H1 (cell line): ENCODE measurements at regions not wholly inside any gene's neighbourhood (a gene's known extent, or its start where the extent isn't known, plus 50 kb on each side); places are given as distances from the start of the nearest gene placed in this dataset.

Source experiments
- CTCF ChIA-PET: fragments of 300-600 bp; sonication (Branson Sonifier 250); formaldehyde crosslinking; loops from one replicate; lab custom pipeline; 2021; ENCODE audit not compliant: partially characterized antibody; lab: Charles Lee
- POLR2A ChIA-PET: fragments of 300-600 bp; sonication (Branson Sonifier 250); formaldehyde crosslinking; loops from one replicate; lab custom pipeline; 2021; ENCODE audit warnings: inconsistent platforms; ENCODE audit not compliant: partially characterized antibody; lab: Charles Lee
- DNase-seq, 2 experiments: peaks; one replicate each; pipeline versions ENCODE4 v3.0.0 to v3.0.0-alpha.2; 2010 to 2022; ENCODE audit warnings: low spot score in 2 of 2, low read depth in 1 of 2, mixed read lengths in 1 of 2
- FAIRE-seq: peaks from 2 replicates; lab custom pipeline; 2011; peaks lifted over from hg19 to GRCh38; lab: Jason Lieb, UNC
- H2AFZ ChIP-seq: 2 replicates; pipeline ENCODE4 v1.8.1; 2012; ENCODE audit warnings: low read length, inconsistent platforms
- H2AK5ac ChIP-seq: 2 replicates; pipeline ENCODE4 v1.6.1; 2013; ENCODE audit warnings: low read depth, low read length
- H2BK120ac ChIP-seq: replicated peaks from 2 replicates; pipeline ENCODE3; 2013; ENCODE audit warnings: low read depth, low read length, inconsistent platforms
- H2BK12ac ChIP-seq: 2 replicates; pipeline ENCODE4 v1.6.1; 2013; ENCODE audit warnings: low read depth, low read length
- H2BK15ac ChIP-seq: 2 replicates; pipeline ENCODE4 v1.6.1; 2013; ENCODE audit warnings: low read length
- H2BK20ac ChIP-seq: 2 replicates; pipeline ENCODE4 v1.6.1; 2013; ENCODE audit warnings: low read length
- H2BK5ac ChIP-seq: 2 replicates; pipeline ENCODE4 v1.6.1; 2013; ENCODE audit warnings: low read depth, low read length
- H3K14ac ChIP-seq: 2 replicates; pipeline ENCODE4 v1.6.1; 2013; ENCODE audit warnings: inconsistent platforms; ENCODE audit not compliant: insufficient read length
- H3K18ac ChIP-seq: 2 replicates; pipeline ENCODE4 v1.6.1; 2013; ENCODE audit warnings: low read length; ENCODE audit errors: extremely low read depth
- H3K23ac ChIP-seq: 2 replicates; pipeline ENCODE4 v1.6.1; 2013; ENCODE audit warnings: inconsistent platforms; ENCODE audit not compliant: insufficient read length
- H3K23me2 ChIP-seq: 2 replicates; pipeline ENCODE4 v1.6.1; 2013; ENCODE audit warnings: low read depth, low read length
- H3K27ac ChIP-seq: 2 replicates; pipeline ENCODE4 v1.6.1; 2011; ENCODE audit warnings: low read depth, low read length, inconsistent platforms
- H3K27me3 ChIP-seq, 4 experiments: replicated peaks in 1 of 4; 1 replicate in 1 of 4; 2 replicates in 3 of 4; pipeline versions ENCODE4 v1.6.1 to v1.8.1; 2011 to 2013; ENCODE audit warnings: low read length in 3 of 4, mild to moderate bottlenecking in 3 of 4, inconsistent platforms in 2 of 4, mixed read lengths in 2 of 4, moderate library complexity in 1 of 4; ENCODE audit not compliant: control insufficient read depth in 3 of 4, insufficient read depth in 3 of 4; ENCODE audit errors: extremely low read depth in 1 of 4
- H3K36me3 ChIP-seq, 4 experiments: 2 replicates each; pipeline versions ENCODE4 v1.6.1 to v1.8.1; 2011 to 2013; ENCODE audit warnings: mild to moderate bottlenecking in 4 of 4, low read length in 3 of 4, moderate library complexity in 2 of 4, control low read depth in 1 of 4, inconsistent platforms in 1 of 4; ENCODE audit not compliant: insufficient read depth in 4 of 4, control insufficient read depth in 2 of 4
- H3K4ac ChIP-seq: replicated peaks from 2 replicates; pipeline ENCODE3; 2013; ENCODE audit warnings: low read length, low read depth, mixed read lengths, inconsistent platforms; ENCODE audit not compliant: insufficient read length
- H3K4me1 ChIP-seq, 4 experiments: replicated peaks in 1 of 4; 1 replicate in 1 of 4; 2 replicates in 3 of 4; pipeline versions ENCODE4 v1.6.1 to v1.8.1; 2011 to 2013; ENCODE audit warnings: low read length in 3 of 4, inconsistent platforms in 2 of 4, mixed read lengths in 1 of 4; ENCODE audit not compliant: insufficient read depth in 4 of 4, control insufficient read depth in 3 of 4
- H3K4me2 ChIP-seq, 2 experiments: 2 replicates each; pipeline versions ENCODE4 v1.6.1 to v1.8.1; 2011 to 2013; ENCODE audit warnings: low read depth in 2 of 2, low read length in 2 of 2, control low read depth in 1 of 2, inconsistent platforms in 1 of 2, mild to moderate bottlenecking in 1 of 2; ENCODE audit not compliant: insufficient read depth in 1 of 2
- H3K4me3 ChIP-seq, 4 experiments: fragments of 200-600, 300-600 bp in 1 of 4; sonication (generic), shearing (Covaris generic), sonication (Bioruptor Twin) in 1 of 4; 2 replicates each; pipeline versions ENCODE4 v1.5.1 to v1.8.1; 2011 to 2016; ENCODE audit warnings: low read length in 4 of 4, low read depth in 3 of 4, control low read depth in 2 of 4, inconsistent platforms in 2 of 4, mild to moderate bottlenecking in 2 of 4, mixed read lengths in 1 of 4, moderate library complexity in 1 of 4; ENCODE audit not compliant: insufficient read depth in 2 of 4; ENCODE audit errors: extremely low read depth in 1 of 4
- H3K56ac ChIP-seq: replicated peaks from 2 replicates; pipeline ENCODE3; 2013; ENCODE audit warnings: low read depth, mild to moderate bottlenecking, mixed read lengths, low read length, inconsistent platforms; ENCODE audit not compliant: insufficient read length
- H3K79me1 ChIP-seq: 2 replicates; pipeline ENCODE4 v1.6.1; 2013; ENCODE audit warnings: low read depth, low read length, control low read depth
- H3K79me2 ChIP-seq, 2 experiments: 2 replicates each; pipeline versions ENCODE4 v1.6.1 to v1.8.1; 2012 to 2013; ENCODE audit warnings: low read length in 2 of 2, mild to moderate bottlenecking in 2 of 2, inconsistent platforms in 1 of 2; ENCODE audit not compliant: insufficient read depth in 2 of 2, control insufficient read depth in 1 of 2
- H3K9ac ChIP-seq, 4 experiments: replicated peaks in 1 of 4; 1 replicate in 1 of 4; 2 replicates in 3 of 4; pipeline versions ENCODE4 v1.6.1 to v1.8.1; 2011 to 2013; ENCODE audit warnings: low read depth in 3 of 4, low read length in 3 of 4, control low read depth in 2 of 4, mild to moderate bottlenecking in 2 of 4, moderate library complexity in 2 of 4, inconsistent platforms in 1 of 4; ENCODE audit errors: extremely low read depth in 1 of 4
- H3K9me3 ChIP-seq, 2 experiments: 2 replicates each; pipeline versions ENCODE4 v1.6.1 to v1.8.1; 2012 to 2013; ENCODE audit warnings: mild to moderate bottlenecking in 2 of 2, moderate library complexity in 2 of 2, control low read depth in 1 of 2, inconsistent platforms in 1 of 2, low read depth in 1 of 2, low read length in 1 of 2, mixed read lengths in 1 of 2; ENCODE audit not compliant: insufficient read depth in 2 of 2
- H4K20me1 ChIP-seq, 2 experiments: replicated peaks in 1 of 2; 2 replicates each; pipeline versions ENCODE3 to v1.8.1; 2011 to 2013; ENCODE audit warnings: inconsistent platforms in 2 of 2, low read length in 2 of 2, mild to moderate bottlenecking in 1 of 2; ENCODE audit not compliant: insufficient read depth in 2 of 2, control insufficient read depth in 1 of 2
- H4K5ac ChIP-seq: 2 replicates; pipeline ENCODE4 v1.6.1; 2013; ENCODE audit warnings: low read length, low read depth, mixed read lengths, inconsistent platforms; ENCODE audit not compliant: insufficient read length
- H4K8ac ChIP-seq: 2 replicates; pipeline ENCODE4 v1.8.0; 2013; ENCODE audit warnings: mild to moderate bottlenecking, moderate library complexity, low read length, inconsistent platforms; ENCODE audit not compliant: insufficient read depth; ENCODE audit errors: extremely low read depth
- H4K91ac ChIP-seq: replicated peaks from 2 replicates; pipeline ENCODE3; 2013; ENCODE audit warnings: low read length, mixed read lengths, inconsistent platforms; ENCODE audit not compliant: insufficient read length
- ASH2L ChIP-seq: fragments of 200-600, 300-600 bp; sonication (generic); IDR thresholded peaks from one replicate; pipeline ENCODE4 v1.7.1; 2017; ENCODE audit warnings: low read length
- BACH1 ChIP-seq: IDR thresholded peaks from 2 replicates; pipeline ENCODE4 v1.6.1; 2012; ENCODE audit warnings: low read length, improper control_type of control experiment
- CBX8 ChIP-seq: fragments of 300-800, 300-1000 bp; sonication (generic); IDR thresholded peaks from 2 replicates; pipeline ENCODE4 v1.7.1; 2016; ENCODE audit warnings: low read depth, low read length, borderline replicate concordance
- CEBPB ChIP-seq: IDR thresholded peaks from 2 replicates; pipeline ENCODE4 v1.6.1; 2012; ENCODE audit warnings: low read depth, low read length
- HDAC6 ChIP-seq: IDR thresholded peaks from one replicate; pipeline ENCODE4 v1.7.1; 2012; ENCODE audit warnings: low read depth, mild to moderate bottlenecking, inconsistent platforms, low read length, moderate library complexity
- NRF1 ChIP-seq: IDR thresholded peaks from 2 replicates; pipeline ENCODE4 v1.6.1; 2011; ENCODE audit warnings: mild to moderate bottlenecking, low read depth, low read length, improper control_type of control experiment
- RAD21 ChIP-seq, 2 experiments: IDR thresholded peaks in 1 of 2; conservative IDR thresholded peaks in 1 of 2; 2 replicates each; pipeline ENCODE4 v1.6.1; 2011; ENCODE audit warnings: low read depth in 2 of 2, low read length in 2 of 2, improper control_type of control experiment in 1 of 2, inconsistent platforms in 1 of 2, mild to moderate bottlenecking in 1 of 2, moderate library complexity in 1 of 2
- ZNF274 ChIP-seq: IDR thresholded peaks from 2 replicates; pipeline ENCODE4 v1.7.0; 2012; ENCODE audit warnings: low read length, borderline replicate concordance; ENCODE audit errors: extremely low read depth
- WGBS, 2 experiments: shearing (Covaris generic) in 1 of 2; methylation state at CpG; one replicate each; pipeline versions ENCODE4 v1.1.6 to v1.1.7; 2013 to 2015; ENCODE audit warnings: low lambda C conversion rate in 2 of 2, mixed read lengths in 2 of 2, inconsistent platforms in 1 of 2, low coverage in 1 of 2, missing lambda C conversion rate in 1 of 2; ENCODE audit not compliant: insufficient replicate concordance in 2 of 2, insufficient coverage in 1 of 2, insufficient read length in 1 of 2; ENCODE audit errors: extremely low coverage in 1 of 2, missing lambda C conversion rate in 1 of 2; 5-methylcytosine and 5-hydroxymethylcytosine counted together
- TF ChIP-seq, protein P1 (sequence below): IDR thresholded peaks from 2 replicates; pipeline ENCODE4 v1.6.1; 2012; ENCODE audit warnings: inconsistent platforms
- TF ChIP-seq, protein P2 (sequence below): IDR thresholded peaks from 2 replicates; pipeline ENCODE4 v1.6.1; 2012; ENCODE audit warnings: low read length, inconsistent platforms

DNA sequence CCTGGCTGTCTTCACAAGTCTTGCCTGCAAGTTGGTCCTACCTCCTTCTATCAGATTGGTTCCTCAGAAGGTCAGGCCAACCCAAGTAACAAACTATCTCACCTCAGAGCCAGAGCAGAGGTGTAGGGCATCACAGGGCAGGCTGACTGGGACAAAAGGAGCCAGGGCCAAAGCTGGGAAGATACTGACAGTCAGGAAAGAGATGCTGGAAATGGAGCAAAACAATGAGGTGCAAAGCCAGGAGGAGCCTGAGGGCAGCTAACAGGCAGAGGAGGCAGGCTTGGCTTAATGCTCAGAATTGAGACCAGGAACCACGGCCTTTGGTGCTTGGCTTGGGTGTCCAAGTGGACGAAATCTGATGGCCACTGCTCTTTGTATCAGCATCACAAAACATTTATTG lies 68.4 kb upstream of the PNMA1 start:
- no peak overlapping the region for H2BK20ac ChIP-seq
- no peak overlapping the region for H3K14ac ChIP-seq
- H3K4me3 ChIP-seq = no peak overlapping the region
- H4K91ac ChIP-seq = no peak overlapping the region
- H2BK120ac ChIP-seq = no peak overlapping the region
- H2BK15ac ChIP-seq = no peak overlapping the region
- no peaks in the 10 kb centered on the region for H3K79me2 ChIP-seq
- H2BK5ac ChIP-seq = no peak overlapping the region
- ChIA-PET POLR2A (no interaction called here), CTCF (interaction anchor here (0.9 to 1.2 kb wide), 2 partner anchors 10 to 17 kb away, joined by 3 to 4 read pairs; no protein-coding TSS in a partner anchor)
- H3K79me1 ChIP-seq = no peaks in the 10 kb centered on the region
- H2AFZ ChIP-seq = no peak overlapping the region
- DNase-seq = no peak
- no peaks in the 10 kb centered on the region for H3K9me3 ChIP-seq
- H3K4ac ChIP-seq = no peak overlapping the region
- no peak overlapping the region for H4K5ac ChIP-seq
- H4K20me1 ChIP-seq = peaks cover 6 to 15% of the 10 kb centered on the region in 2 experiments
- H2BK12ac ChIP-seq = no peak overlapping the region
- H3K27me3 ChIP-seq = peaks cover 17 to 60% (median 52%) of the 10 kb centered on the region in 4 experiments
- no peak overlapping the region for H3K4me2 ChIP-seq
- no peak overlapping the region for H4K8ac ChIP-seq
- H2AK5ac ChIP-seq = no peak overlapping the region
- no peak for FAIRE-seq
- no peak overlapping the region for H3K23ac ChIP-seq
- peaks cover 17% of the 10 kb centered on the region for H3K23me2 ChIP-seq
- no peaks in the 10 kb centered on the region for H3K36me3 ChIP-seq
- 76% methylated on average over 2 of the region's 2 CpGs; no CpG with 5 or more reads in 1 of the 2 experiments for WGBS, 2 experiments
- no peak overlapping the region for H3K18ac ChIP-seq
- peaks cover 7 to 20% (median 13%) of the 10 kb centered on the region in 4 experiments; a peak in 6 of 7 replicates for H3K4me1 ChIP-seq
- H3K27ac ChIP-seq = no peak overlapping the region
- H3K56ac ChIP-seq = no peak overlapping the region
- no peak overlapping the region; a peak in 1 of 7 replicates for H3K9ac ChIP-seq
- TF ChIP-seq, protein P1, sequence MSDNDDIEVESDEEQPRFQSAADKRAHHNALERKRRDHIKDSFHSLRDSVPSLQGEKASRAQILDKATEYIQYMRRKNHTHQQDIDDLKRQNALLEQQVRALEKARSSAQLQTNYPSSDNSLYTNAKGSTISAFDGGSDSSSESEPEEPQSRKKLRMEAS = no peak
- TF ChIP-seq BACH1 (no peak), HDAC6 (no peak), NRF1 (no peak), CBX8 (no peak), RAD21 (IDR thresholded peaks at IDR 0.05 in 1 of 2, conservative IDR thresholded peaks at IDR 0.05 in 1 of 2; ENCODE audit: low read depth in 2 of 2, low read length in 2 of 2) (no peak), ZNF274 (no peak), ASH2L (no peak), CEBPB (no peak)
- TF ChIP-seq, protein P2, sequence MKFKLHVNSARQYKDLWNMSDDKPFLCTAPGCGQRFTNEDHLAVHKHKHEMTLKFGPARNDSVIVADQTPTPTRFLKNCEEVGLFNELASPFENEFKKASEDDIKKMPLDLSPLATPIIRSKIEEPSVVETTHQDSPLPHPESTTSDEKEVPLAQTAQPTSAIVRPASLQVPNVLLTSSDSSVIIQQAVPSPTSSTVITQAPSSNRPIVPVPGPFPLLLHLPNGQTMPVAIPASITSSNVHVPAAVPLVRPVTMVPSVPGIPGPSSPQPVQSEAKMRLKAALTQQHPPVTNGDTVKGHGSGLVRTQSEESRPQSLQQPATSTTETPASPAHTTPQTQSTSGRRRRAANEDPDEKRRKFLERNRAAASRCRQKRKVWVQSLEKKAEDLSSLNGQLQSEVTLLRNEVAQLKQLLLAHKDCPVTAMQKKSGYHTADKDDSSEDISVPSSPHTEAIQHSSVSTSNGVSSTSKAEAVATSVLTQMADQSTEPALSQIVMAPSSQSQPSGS = no peak
